NCI-H2081 (cell line): ENCODE measurements at regions not wholly inside any gene's neighbourhood (a gene's known extent, or its start where the extent isn't known, plus 50 kb on each side); places are given as distances from the start of the nearest gene placed in this dataset.
"Not testable (repeated sequence)": the region's sequence is repeated elsewhere in the genome, so short reads cannot be mapped to it uniquely, and the experiment has no call there.

Experiments
- DNase-seq, 2 experiments: peaks; one replicate each; lab custom pipeline; 2025; lab: John Stamatoyannopoulos, UW

DNA sequence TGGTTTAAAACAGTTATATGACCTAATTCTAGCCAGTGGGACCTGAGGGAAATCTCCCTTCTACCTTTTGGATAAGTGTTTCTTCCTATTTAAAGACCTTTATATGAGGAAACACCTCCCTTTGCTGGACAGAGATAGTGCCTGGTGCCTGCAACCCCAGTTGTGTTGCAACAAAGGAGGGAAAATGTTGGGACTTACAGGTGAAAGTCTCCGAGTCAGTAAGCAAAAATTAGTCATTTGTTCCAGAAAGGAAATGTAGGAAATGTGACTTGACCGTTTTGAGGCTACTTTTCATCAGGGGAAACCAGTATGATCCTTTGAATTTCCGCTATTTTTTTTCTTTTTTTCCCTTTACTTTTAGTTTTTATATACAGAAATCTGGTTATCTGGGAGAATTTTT, 165.5 kb downstream of the DKK1 start:
- no peak for DNase-seq

DNA sequence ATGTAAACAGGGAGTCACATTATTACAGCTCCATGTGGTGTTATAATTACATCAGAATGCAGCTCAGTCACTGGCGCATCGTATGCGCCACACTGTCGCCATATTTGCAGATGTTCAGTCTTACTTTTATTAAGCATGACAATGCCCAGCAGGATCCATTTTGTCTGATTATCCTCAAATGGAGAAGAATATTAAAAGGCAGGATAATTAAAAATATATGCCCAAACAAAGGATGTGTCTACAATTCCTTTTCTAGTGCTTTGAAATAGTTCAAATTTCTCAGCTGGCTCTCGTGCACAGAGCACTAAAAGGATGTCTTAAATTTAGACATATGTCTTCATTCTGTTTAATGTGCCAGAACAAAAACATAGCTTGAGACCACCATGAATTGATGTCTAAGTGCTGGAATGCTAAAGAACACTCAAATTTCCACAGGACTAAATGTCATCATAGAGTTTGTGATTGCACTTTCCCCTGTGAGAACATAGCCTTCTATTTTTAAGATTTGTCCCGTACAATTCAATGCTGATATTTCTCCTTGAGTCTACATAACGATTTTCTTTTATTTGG, 168.0 kb downstream of the DKK1 start:
- no peak for DNase-seq

DNA sequence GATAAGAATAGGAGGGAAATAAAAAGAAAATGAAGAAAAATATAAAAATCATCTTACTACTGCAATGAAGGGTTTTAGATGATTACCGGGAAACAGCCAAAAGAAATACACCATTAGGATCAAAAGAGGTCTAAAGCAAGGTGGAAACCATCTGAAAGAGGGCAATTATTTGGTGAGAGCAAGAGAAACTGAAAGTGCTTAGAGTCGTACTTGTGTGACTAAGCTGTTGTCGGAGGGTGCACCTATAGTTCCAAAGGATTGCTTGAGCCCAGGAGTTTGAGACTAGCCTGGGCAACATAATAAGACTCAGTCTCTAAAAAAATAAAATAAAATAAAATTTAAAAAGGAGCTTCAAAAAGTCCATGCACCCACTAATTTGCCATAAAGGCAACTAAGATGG, 169.5 kb downstream of the DKK1 start:
- no peak for DNase-seq

DNA sequence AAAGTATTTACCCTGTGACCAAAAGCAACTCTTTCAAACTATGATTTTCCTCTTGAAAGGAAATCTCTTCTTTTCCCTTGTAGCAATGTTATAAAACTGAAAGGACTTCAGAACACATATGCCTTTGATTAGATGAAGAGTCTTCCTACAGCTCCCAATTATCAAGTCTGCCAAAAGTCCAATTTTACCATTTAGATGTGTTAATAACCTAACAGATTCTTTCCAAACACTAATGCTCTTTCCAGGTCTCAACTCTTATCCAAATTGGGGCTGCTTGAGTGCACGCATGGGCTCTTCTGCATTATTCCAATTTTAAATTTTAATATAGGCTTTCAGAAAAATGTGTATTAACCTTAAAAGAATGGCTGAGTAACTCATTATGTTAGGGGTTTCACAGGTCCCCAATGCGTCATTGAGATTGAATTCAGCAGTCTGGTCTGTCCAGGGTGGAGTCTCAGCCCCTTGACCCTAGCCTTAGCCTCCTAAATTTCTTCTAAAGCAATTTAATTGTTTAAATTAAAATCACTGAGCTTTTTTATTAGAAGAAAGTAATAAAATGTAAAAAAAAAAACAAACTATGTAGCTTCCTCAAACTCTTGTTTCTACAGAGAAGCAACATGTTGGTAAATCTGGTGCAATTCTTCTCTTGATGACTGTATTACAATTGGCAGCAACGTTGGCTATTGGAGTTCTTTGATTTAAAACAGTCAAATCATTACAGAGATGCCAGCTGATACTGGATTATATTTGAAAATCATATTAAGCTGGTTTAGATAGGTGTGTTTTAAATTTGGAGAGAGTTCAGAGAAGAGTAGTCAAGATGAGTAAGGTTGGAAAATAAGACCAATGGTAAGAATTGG, 170.4 kb downstream of the DKK1 start:
- no peak for DNase-seq

DNA sequence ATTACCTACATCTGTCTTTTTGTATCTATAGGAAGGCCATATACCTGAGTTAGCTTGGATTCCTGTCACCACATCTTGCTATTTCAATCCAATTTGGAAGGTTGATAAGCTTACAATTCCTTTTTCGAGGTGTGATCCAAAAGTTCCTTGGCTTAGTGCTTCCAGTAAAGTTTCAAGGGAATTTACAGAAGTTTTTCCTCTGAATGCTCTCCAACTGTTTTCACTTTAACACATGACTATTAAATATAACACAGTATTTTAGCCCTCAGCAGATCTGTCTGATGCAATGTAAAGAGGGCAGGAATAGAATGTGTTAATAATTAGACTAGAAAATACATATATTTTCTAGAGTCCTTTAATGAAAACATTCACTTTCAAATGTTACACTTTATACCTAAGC, 171.4 kb downstream of the DKK1 start:
- no peak for DNase-seq

DNA sequence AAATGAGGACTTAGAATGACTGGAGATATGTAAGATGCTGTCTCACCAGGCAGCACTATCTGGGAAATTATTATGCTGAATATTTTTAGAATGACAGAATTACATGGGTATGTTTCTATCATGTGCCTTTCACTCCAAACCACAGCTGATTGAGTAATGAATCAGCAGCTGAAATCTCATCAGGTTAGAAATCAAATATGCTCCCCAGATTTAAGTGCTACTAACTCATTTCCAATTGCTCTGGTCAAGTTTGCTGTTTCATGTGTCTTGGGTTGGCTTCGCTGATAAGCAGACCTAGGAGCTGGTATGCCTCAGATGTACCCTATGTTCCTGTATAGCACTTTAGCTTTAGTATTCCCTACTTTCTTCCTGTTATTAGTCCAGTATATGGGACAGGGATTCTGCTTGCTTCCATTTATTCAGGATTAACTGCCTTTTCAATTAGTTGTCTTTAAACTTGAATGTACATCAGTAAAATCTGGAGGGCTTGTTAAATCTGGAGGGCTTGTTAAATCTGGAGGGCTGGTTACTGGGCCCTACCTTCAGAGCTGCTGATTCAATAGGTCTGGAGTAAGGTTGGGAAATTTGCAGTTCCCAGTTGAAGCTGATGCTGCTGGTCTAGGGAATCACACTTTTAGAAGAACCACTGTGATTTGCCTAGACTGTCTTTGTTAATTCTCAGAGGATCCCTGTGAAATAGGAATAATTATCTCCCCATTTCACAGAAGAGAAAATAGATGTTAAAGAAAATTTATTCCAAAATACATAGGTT, 172.9 kb downstream of the DKK1 start:
- no peak for DNase-seq

DNA sequence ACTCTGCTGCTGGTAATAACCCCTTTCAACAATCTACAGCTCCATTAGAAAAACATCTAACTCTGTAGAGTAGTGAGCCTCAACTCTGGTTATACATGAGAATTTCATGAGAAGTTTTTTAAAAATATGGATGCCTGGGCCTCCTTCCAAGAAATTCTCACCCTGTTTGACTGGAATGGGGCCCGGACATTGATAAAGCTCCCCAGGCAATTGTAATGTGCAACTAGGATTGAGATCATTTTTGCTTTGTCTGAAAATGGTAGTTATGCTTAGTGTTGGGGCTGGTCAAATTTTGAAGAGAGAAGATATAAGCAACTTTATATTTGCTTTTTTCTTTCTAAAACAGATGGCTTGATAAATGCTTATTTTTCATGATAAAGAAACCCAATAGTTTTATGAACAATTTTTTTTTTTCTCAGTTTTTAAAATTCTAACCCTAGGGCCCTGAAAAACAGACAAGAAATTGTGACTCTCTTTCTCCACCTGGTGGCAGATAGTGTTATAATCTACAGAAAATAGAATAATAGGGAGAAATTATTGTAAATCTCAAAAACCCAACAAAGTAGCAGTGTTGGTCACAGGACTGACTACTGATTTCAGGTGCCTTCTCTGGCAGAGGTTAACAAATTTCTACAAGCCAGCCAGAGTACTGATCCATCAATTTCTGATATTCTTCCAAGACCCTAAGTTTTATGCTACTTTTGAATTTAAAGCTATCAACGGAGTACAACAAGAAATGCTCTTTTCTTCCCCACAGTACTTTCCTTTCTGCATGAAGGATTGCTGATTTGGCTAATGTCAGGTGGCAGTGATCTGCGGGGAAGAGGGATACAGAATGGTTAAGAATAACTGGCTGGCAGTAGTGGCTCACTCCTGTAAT, 174.8 kb downstream of the DKK1 start:
- no peak for DNase-seq

DNA sequence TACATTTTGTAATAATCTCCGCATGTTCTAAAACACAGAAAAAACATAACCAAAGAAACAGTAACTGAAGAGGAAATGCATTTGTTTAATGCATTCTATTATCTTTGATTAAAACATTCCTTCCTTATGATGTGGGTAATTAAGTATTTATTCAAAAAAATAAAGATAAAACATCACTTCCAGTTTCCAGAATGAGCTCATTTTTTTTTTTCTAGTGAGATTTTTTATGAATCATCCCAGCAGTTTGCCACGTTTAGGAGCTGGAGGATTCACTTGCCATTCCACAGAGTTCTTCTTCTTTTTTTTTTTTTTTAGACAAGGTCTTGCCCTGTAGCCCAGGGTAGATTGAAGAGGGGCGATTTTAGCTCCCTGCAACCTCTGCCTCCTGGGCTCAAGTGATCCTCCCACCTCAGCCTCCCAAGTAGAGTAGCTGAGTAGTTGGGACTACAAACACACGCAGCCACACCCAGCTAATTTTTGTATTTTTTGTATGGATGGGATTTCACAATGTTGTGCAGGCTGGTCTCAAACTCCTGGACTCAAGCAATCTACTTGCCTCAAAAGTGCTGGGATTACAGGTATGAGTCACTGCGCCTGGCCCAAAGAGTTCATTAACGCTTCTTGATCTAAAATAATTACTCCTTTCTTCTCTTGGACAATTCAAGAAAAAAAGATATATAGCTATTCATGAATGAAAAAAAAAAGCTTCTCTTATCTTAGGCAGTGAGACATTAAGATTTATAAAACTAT, 177.3 kb downstream of the DKK1 start:
- no peak for DNase-seq

DNA sequence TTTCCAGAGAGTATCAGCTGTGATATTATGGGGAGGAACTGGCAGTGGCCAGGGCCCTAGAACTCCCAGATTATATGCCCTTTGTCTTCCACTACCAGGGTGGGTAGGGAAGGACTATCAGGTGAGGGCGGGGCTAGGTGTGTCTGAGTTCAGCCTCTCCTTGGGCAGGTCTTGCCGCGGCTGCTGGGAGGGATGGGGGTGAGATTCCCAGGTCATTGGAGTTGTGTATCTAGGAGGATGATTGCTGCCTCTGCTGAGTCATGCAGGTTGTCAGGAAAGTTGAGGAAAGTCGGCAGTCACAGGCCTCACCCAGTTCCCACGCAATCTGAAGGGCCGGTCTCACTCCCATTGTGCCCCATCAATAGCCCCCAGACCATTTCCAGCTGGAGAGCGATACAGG, 185.2 kb downstream of the DKK1 start:
- DNase-seq: no peak

DNA sequence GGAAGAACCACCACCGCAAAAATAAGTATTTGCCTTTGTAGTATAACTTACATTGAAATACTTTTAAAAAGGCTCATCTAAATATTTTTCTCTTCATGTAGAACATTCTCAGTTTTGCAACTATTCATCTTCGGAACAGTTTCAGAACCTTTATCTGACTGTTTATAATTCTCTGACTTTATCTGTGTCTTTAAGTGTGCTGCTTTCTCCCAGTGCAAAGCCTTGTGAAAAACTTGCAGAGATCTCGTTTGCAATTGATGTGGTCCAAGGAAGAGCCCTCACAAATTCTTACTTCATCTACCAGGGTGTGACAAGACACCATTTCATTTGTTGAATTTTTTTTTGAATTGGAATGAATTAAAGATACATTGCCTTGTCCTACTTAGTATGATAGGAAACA, 186.4 kb downstream of the DKK1 start:
- no peak for DNase-seq

DNA sequence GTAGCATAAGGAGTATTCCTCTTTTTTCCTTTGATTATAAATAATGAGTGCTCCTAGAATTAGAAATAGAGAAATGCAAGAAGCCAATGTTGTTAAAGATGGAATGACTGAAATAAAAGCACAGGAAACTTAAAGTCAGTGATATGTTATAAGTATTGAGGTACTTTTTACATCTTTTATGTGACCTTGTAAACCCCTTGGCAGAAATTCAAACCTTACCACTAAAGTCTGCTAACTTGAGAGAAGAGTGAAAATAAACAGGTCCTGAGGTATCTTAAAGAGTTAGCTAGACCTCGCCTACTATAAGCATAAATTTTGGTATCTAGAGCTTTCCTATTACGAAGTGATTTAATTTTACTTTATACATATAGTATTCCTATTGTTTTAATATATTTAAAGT, 188.2 kb downstream of the DKK1 start:
- no peak for DNase-seq

DNA sequence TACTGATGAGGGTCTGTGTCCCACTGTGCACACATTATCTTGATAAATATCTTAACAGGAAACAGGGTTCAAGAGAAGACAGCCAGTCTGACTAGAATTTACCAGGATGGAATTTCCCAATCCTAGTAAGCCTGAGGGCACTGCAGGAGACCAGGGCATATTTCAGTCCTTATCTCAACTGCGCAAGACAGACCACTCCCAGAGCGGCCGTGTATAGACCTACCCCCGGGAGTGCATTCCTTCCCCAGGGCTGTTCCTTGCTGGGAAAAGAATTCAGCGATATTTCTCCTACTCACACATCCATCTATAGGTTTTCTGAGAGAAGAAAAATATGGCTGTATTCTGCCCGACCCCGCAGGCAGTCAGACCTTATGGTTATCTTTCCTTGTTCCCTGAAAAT, 191.3 kb downstream of the DKK1 start:
- DNase-seq: not testable (repeated sequence)

DNA sequence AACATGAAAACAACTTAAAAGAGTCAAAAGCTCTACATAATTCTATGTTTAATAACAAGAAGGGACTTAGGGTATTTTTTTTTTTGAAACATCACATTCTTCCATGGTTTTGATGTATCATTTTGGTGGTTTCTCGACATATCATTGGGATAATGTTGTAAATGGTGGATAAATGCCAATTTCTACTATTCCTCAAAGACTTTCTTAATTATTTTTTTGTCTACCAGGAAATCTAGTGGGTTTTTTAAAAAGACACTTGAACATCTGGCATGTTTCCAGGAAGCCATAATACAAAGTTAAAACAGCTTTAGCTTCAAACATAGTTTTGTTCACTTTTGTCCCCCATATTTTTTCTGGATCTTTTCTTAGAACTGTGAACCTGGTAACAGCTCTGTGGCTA, 200.4 kb downstream of the DKK1 start:
- no peak for DNase-seq

DNA sequence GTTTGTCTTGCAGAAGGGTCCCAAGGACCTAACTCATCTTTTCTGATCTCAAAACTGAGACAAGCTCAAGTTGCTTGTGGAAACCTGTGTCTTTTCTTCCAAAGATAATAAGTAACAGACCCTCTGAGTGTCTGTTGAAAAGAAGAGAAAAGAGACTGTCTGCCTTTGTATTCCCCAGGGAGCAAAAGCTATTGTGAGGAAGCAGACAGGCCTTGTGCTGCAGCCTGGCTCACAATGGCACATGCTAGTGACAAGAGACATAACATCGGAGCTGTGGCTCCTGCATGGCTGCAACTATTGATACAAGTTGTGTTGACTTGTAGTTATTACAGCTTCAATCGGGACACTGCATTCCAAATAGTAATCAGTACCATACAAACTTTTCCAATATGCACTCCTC, 202.9 kb downstream of the DKK1 start:
- DNase-seq: no peak

DNA sequence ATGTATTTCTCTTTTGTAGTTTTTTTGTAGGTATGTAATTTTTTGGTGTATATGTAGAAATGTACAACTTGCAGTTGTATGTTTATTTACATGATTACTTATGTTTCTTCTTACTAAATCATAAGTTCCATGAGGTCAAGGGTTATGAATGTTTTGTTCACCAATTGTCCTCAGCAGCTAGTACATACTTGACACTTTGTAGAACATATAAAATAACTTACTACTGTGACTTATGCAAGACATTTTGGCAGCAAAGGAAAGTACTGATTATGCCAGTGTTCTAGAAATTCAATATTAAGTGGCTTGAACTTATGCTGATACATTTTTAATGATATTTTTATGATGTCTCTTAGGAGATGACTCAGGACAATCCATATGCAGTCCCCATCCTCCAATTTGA, 209.6 kb downstream of the DKK1 start:
- DNase-seq: no peak

DNA sequence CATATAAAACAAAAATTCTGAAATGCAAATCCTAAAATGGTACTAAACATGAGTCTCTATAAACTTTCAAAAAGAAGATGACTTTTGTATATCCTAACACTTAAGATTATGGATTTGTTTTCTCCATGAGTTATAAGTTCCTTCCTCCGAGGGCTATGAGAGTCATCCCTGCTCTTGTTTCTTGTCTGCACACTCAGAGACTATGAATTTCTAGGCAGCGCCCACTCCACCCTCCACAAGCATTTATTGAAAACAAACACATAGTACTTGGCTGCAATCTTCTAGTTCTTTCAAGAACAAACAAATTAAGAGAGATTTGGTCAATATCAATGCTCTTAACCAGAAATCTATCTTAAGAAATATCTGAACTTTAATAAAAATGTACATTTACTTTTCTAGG, 211.7 kb downstream of the DKK1 start:
- no peak for DNase-seq

DNA sequence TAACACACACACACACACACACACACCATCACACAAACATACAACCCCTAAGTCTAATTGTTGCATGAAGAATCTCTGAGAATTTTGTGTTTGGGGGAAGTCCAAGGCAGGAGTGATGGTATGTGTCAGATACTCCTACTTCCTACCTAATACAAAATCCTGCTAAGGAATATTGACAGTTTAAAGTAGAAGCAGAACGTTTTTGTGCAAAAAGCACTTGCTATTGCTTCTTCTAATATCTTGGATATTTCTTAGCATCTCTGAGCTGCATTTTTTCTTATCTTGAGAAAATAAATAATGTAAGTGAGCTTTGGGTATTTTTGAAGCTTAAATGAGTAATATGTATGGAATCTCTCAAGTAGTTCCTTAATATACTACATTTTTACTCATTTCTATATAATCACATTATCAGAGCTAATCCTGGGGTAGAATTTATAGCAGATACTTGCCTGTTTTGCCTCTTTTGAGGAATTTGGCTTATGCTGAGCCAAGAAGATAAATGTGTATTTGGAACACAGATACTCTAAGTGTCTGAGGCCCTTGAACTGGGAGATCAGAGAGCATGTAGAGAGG, 212.3 kb downstream of the DKK1 start:
- no peak for DNase-seq

DNA sequence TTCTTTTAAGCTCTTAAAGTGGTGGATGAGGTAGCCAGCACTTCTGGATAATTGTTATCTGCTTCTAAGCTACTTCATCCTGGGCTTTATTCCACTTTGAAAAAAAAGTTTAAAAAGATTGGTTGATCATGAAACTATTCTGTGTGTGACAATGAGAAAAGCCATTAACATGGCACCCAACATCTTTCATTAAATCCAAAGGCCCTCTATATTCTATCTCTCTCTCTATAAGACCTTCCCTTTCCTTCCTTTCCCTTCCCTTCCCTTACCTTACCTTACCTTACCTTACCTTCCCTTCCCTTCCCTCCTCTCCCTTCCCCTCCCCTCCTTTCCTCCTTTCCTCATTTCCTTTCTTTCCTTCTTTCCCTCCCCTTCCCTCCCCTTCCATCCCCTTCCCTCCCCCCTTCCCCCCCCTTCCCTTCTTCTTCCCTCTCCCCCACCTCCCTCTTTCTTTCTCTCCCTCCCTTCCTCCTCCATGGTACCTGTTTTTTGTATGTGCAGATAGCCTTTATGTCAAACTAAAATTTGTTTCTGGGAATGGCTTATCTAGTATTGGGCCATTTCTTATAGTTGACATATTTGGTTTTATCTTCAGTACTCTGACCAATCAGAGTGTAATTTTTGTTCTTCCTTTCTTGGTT, 218.7 kb downstream of the DKK1 start:
- DNase-seq: no peak

DNA sequence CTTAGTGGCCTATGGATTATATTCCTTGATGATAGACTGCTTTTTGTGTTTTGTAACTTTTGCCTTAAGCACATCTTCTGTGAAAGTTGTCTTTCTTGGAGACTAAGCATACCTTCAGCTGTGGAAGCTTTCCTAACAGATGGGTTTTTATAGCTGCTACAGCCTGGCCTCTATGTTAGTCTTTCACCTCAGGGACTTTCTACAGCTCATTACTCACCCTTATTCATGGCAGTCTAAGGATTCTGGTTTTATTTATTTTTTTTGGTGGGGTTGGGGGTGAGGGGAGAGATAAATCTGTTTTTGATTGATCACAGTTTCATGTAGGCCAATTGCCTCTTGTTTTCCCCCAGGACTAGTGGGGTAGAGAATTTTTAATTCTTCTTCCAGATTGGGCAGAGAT, 219.9 kb downstream of the DKK1 start:
- DNase-seq: no peak

DNA sequence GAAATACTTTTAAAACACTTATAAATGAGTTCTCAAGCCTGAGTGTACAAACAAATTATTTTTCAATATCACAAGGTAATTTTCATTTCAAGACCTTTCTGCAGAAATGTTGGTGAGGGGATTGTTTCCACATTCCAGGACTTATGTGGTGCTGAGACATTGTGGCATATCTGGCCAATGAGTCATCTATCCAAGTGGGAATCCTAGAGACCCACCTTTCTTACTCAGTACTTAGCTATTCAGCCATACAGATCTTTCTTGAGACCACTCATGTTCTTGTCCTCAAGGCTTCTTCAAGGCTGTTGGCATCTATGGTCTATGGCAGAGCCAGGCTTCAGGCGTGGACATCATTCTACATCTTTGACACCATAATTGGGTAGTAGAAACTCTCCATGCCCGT, 225.4 kb downstream of the DKK1 start:
- no peak for DNase-seq
